CD14-positive monocyte (primary cell): ENCODE measurements at regions not wholly inside any gene's neighbourhood (a gene's known extent, or its start where the extent isn't known, plus 50 kb on each side); places are given as distances from the start of the nearest gene placed in this dataset.

ENCODE experiments used
- DNase-seq, 3 donors: peaks; one replicate each; pipeline ENCODE4 v3.0.0-alpha.2; 2011 to 2022
- H2AFZ ChIP-seq: 2 replicates; pipeline ENCODE4 v1.6.0; 2012; ENCODE audit warnings: mild to moderate bottlenecking, low read depth, low read length, inconsistent platforms; ENCODE audit not compliant: insufficient read depth, poor library complexity, severe bottlenecking
- H3K27ac ChIP-seq, 2 donors: 1 replicate in 1 of 2; 2 replicates in 1 of 2; pipeline ENCODE4 v1.5.1; 2012 to 2013; ENCODE audit warnings: low read length in 2 of 2, control low read depth in 1 of 2, inconsistent platforms in 1 of 2, low read depth in 1 of 2, mild to moderate bottlenecking in 1 of 2
- H3K27me3 ChIP-seq, 2 donors: one replicate each; pipeline versions ENCODE4 v1.6.0 to v1.6.1; 2011 to 2013; ENCODE audit warnings: low read length in 2 of 2; ENCODE audit not compliant: control insufficient read depth in 2 of 2, insufficient read depth in 2 of 2
- H3K36me3 ChIP-seq, 2 donors: replicated peaks in 1 of 2; 1 replicate in 1 of 2; 2 replicates in 1 of 2; pipeline versions ENCODE4 v1.5.1 to v1.6.1; 2012 to 2013; ENCODE audit warnings: low read length in 2 of 2, control low read depth in 1 of 2, inconsistent platforms in 1 of 2, mild to moderate bottlenecking in 1 of 2; ENCODE audit not compliant: insufficient read depth in 2 of 2, control insufficient read depth in 1 of 2
- H3K4me1 ChIP-seq, 2 donors: 1 replicate in 1 of 2; 2 replicates in 1 of 2; pipeline versions ENCODE4 v1.5.1 to v1.6.1; 2012 to 2013; ENCODE audit warnings: low read length in 2 of 2, control low read depth in 1 of 2, inconsistent platforms in 1 of 2, mild to moderate bottlenecking in 1 of 2, moderate library complexity in 1 of 2; ENCODE audit not compliant: insufficient read depth in 2 of 2, control insufficient read depth in 1 of 2
- H3K4me2 ChIP-seq: replicated peaks from 2 replicates; pipeline ENCODE3; 2012; ENCODE audit warnings: low read length, moderate library complexity, mild to moderate bottlenecking; ENCODE audit not compliant: poor library complexity, severe bottlenecking; ENCODE audit errors: extremely low read depth
- H3K4me3 ChIP-seq, 3 experiments: fragments of 200-600 bp in 1 of 3; sonication (generic) in 1 of 3; replicated peaks in 1 of 3; 1 replicate in 2 of 3; 2 replicates in 1 of 3; pipeline ENCODE4 v1.5.1; 2011 to 2013; ENCODE audit warnings: low read length in 3 of 3, mild to moderate bottlenecking in 3 of 3, control low read depth in 2 of 3, low read depth in 2 of 3, inconsistent platforms in 1 of 3, moderate library complexity in 1 of 3
- H3K79me2 ChIP-seq: 2 replicates; pipeline ENCODE4 v1.6.0; 2012; ENCODE audit warnings: mild to moderate bottlenecking, control low read depth, inconsistent platforms, low read length, moderate library complexity; ENCODE audit not compliant: insufficient read depth
- H3K9ac ChIP-seq: 2 replicates; pipeline ENCODE4 v1.6.0; 2017; ENCODE audit warnings: low read length, mild to moderate bottlenecking; ENCODE audit not compliant: insufficient read depth, poor library complexity, severe bottlenecking
- H3K9me3 ChIP-seq, 2 donors: replicated peaks in 1 of 2; 1 replicate in 1 of 2; 2 replicates in 1 of 2; pipeline versions ENCODE4 v1.5.1 to v1.6.1; 2012 to 2013; ENCODE audit warnings: low read length in 2 of 2, control low read depth in 1 of 2; ENCODE audit not compliant: control insufficient read depth in 1 of 2, insufficient read depth in 1 of 2
- H4K20me1 ChIP-seq: 2 replicates; pipeline ENCODE4 v1.6.0; 2012; ENCODE audit warnings: mild to moderate bottlenecking, low read length, control low read depth, moderate library complexity; ENCODE audit not compliant: insufficient read depth
- H3K27ac Mint-ChIP-seq, 7 donors: one replicate each; pipeline ENCODE4 v1.8.0; 2020; ENCODE audit warnings: mild to moderate bottlenecking in 7 of 7, mixed read lengths in 7 of 7, moderate library complexity in 6 of 7, inconsistent platforms in 2 of 7
- H3K27me3 Mint-ChIP-seq, 3 donors: one replicate each; pipeline ENCODE4 v1.8.0; 2021 to 2022; ENCODE audit warnings: low read depth in 3 of 3, mild to moderate bottlenecking in 3 of 3, mixed read lengths in 3 of 3, moderate library complexity in 3 of 3, inconsistent platforms in 1 of 3
- H3K36me3 Mint-ChIP-seq, 2 donors: one replicate each; pipeline ENCODE4 v1.8.0; 2020; ENCODE audit warnings: mixed read lengths in 2 of 2, inconsistent platforms in 1 of 2, mild to moderate bottlenecking in 1 of 2
- H3K4me1 Mint-ChIP-seq: one replicate; pipeline ENCODE4 v1.8.0; 2020; ENCODE audit warnings: mild to moderate bottlenecking, mixed read lengths
- H3K4me3 Mint-ChIP-seq, 2 donors: one replicate each; pipeline ENCODE4 v1.8.0; 2020; ENCODE audit warnings: mild to moderate bottlenecking in 2 of 2, mixed read lengths in 2 of 2, moderate library complexity in 1 of 2
- H3K9me3 Mint-ChIP-seq, 7 donors: one replicate each; pipeline ENCODE4 v1.8.0; 2020 to 2022; ENCODE audit warnings: mixed read lengths in 7 of 7, mild to moderate bottlenecking in 6 of 7, moderate library complexity in 6 of 7, inconsistent platforms in 2 of 7
- CTCF ChIP-seq: fragments of 200-600 bp; IDR thresholded peaks from one replicate; pipeline ENCODE4 v1.8.0; 2022; ENCODE audit warnings: antibody characterized with exemption, mild to moderate bottlenecking
- whole genome bisulfite sequencing: methylation state at CpG from one replicate; pipeline ENCODE4 v1.1.5; 2013; ENCODE audit warnings: missing lambda C conversion rate; ENCODE audit not compliant: insufficient coverage; 5-methylcytosine and 5-hydroxymethylcytosine counted together
- intact Hi-C, 2 donors: fragments of 100-400 bp; cut with micrococcal nuclease; formaldehyde crosslinking; loops; one replicate each; pipeline versions ENCODE4 v1.15.0 to v1.15.1; 2023

- H3K9ac ChIP-seq: no peak overlapping the region
- H3K79me2 ChIP-seq: no peaks in the 10 kb centered on the region
- no peak for DNase-seq
- no peaks in the 10 kb centered on the region for H3K27me3 ChIP-seq
- H3K4me1 ChIP-seq: no peaks in the 10 kb centered on the region
- H4K20me1 ChIP-seq: no peaks in the 10 kb centered on the region
- no peaks in the 10 kb centered on the region for H3K36me3 ChIP-seq
- intact Hi-C loops: no loop called here
- H3K27ac ChIP-seq: no peak overlapping the region
- no peak overlapping the region for H3K4me3 ChIP-seq
- Mint-ChIP-seq H3K27me3 (peaks cover 0 to 5% (median 0%) of the 10 kb centered on the region in 3 donors), H3K4me1 (no peaks in the 10 kb centered on the region), H3K27ac (no peak overlapping the region), H3K36me3 (no peaks in the 10 kb centered on the region), H3K9me3 (peaks cover 0 to 3% (median 0%) of the 10 kb centered on the region in 7 donors), H3K4me3 (no peak overlapping the region)
- TF ChIP-seq CTCF: no peak
- H3K9me3 ChIP-seq: no peaks in the 10 kb centered on the region
- H3K4me2 ChIP-seq: no peak overlapping the region
- H2AFZ ChIP-seq: no peak overlapping the region
Observed at GRCh38 chrX:127726227-127726626, 326.0 kb downstream of the ACTRT1 start.

GRCh38 chrX:127708155-127708554 is 344.0 kb downstream of the ACTRT1 start:
- Histone ChIP-seq H3K4me2 (no peak overlapping the region), H3K4me1 (no peaks in the 10 kb centered on the region), H2AFZ (no peak overlapping the region), H3K36me3 (no peaks in the 10 kb centered on the region), H4K20me1 (no peaks in the 10 kb centered on the region), H3K27ac (no peak overlapping the region), H3K4me3 (no peak overlapping the region), H3K9ac (no peak overlapping the region), H3K9me3 (no peaks in the 10 kb centered on the region), H3K27me3 (no peaks in the 10 kb centered on the region), H3K79me2 (no peaks in the 10 kb centered on the region)
- Mint-ChIP-seq H3K9me3 (peaks cover 0 to 4% (median 0%) of the 10 kb centered on the region in 7 donors), H3K4me3 (no peak overlapping the region), H3K27ac (peak overlapping the region in 1 of 7 donors; percentile 46), H3K4me1 (no peaks in the 10 kb centered on the region), H3K27me3 (no peaks in the 10 kb centered on the region), H3K36me3 (no peaks in the 10 kb centered on the region)
- no peak for DNase-seq
- WGBS: no CpG with 5 or more reads among the region's 4 CpGs
- intact Hi-C loops: no loop called here
- TF ChIP-seq CTCF: no peak
